ENCODE measurements at regions not wholly inside any gene's neighbourhood (a gene's known extent, or its start where the extent isn't known, plus 50 kb on each side); places are given as distances from the start of the nearest gene placed in this dataset.

DNA sequence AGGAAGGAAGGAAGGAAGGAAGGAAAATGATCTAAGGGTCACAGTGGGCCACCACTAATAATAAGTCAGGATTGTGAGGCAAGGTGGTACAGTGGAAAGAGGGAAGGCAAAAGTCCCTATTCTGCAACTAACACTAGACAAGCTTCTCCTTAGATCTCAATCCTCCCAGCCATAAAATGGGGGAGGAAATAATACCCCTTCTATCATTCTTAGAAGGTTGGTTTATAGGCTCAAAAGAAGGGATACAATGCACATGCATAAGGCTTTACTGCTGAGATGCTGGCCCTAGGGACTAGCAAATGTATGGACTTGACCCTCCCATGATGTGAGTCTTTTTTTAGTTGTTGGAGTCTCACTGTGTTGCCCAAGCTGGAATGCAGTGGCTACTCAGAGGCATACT lies 167.7 kb upstream of the ZNF507 start:
- no peak for TF ChIP-seq TAF1 (IDR thresholded peaks at IDR 0.05; ENCODE audit: borderline replicate concordance, low read depth, low read length)
- TF ChIP-seq, protein P1, sequence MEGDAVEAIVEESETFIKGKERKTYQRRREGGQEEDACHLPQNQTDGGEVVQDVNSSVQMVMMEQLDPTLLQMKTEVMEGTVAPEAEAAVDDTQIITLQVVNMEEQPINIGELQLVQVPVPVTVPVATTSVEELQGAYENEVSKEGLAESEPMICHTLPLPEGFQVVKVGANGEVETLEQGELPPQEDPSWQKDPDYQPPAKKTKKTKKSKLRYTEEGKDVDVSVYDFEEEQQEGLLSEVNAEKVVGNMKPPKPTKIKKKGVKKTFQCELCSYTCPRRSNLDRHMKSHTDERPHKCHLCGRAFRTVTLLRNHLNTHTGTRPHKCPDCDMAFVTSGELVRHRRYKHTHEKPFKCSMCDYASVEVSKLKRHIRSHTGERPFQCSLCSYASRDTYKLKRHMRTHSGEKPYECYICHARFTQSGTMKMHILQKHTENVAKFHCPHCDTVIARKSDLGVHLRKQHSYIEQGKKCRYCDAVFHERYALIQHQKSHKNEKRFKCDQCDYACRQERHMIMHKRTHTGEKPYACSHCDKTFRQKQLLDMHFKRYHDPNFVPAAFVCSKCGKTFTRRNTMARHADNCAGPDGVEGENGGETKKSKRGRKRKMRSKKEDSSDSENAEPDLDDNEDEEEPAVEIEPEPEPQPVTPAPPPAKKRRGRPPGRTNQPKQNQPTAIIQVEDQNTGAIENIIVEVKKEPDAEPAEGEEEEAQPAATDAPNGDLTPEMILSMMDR (IDR thresholded peaks at IDR 0.05) = no peak
- no peak for TF ChIP-seq NFIC (IDR thresholded peaks at IDR 0.05; ENCODE audit: borderline replicate concordance)

Measured in SK-N-SH (cell line).